HFFc6 (cell line): ENCODE measurements at regions not wholly inside any gene's neighbourhood (a gene's known extent, or its start where the extent isn't known, plus 50 kb on each side); places are given as distances from the start of the nearest gene placed in this dataset.

Experiments
- DNase-seq: peaks from one replicate; pipeline ENCODE4 v3.0.0-alpha.2; 2018
- H3K27ac Mint-ChIP-seq: 2 replicates; pipeline ENCODE4 v1.8.0; 2020; ENCODE audit warnings: mild to moderate bottlenecking, mixed read lengths
- H3K27me3 Mint-ChIP-seq: 2 replicates; pipeline ENCODE4 v1.8.0; 2021; ENCODE audit warnings: mild to moderate bottlenecking, moderate library complexity, mixed read lengths; ENCODE audit not compliant: insufficient read depth
- H3K36me3 Mint-ChIP-seq: 2 replicates; pipeline ENCODE4 v1.8.0; 2021; ENCODE audit warnings: low read depth, mixed read lengths
- H3K4me1 Mint-ChIP-seq: 2 replicates; pipeline ENCODE4 v1.8.0; 2020; ENCODE audit warnings: low read depth, mixed read lengths
- H3K4me3 Mint-ChIP-seq: 2 replicates; pipeline ENCODE4 v1.8.0; 2020; ENCODE audit warnings: mild to moderate bottlenecking, moderate library complexity, mixed read lengths
- H3K9me3 Mint-ChIP-seq: 2 replicates; pipeline ENCODE4 v1.8.0; 2020; ENCODE audit warnings: mild to moderate bottlenecking, mixed read lengths
- TF ChIP-seq, protein P1 (sequence below): fragments of 200-600 bp; sonication (generic); IDR thresholded peaks from 2 replicates; pipeline ENCODE4 v1.5.0; 2021; ENCODE audit warnings: antibody characterized with exemption, mild to moderate bottlenecking

DNA sequence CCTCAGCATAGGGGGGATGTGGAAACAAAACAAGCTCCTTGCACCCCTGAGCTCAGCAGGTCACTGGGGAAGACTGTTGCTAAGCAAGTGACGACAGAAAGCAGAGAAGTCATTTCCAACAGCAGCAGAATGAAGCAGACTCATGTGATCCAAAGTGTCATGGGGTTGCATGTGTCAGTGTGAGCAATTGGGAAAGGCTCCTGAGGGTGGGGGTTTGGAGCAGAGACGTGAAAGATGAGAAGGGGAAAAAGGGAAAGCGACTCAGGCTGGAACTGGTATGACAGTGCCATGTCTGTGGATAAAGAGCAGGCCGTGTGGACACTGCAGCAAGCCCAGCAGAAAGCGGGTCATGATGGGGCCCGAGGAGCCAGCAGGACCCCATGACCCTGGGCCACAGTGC lies 363.9 kb downstream of the PREX1 start:
- Mint-ChIP-seq H3K27ac (no peak overlapping the region), H3K36me3 (no peaks in the 10 kb centered on the region), H3K4me1 (no peaks in the 10 kb centered on the region), H3K27me3 (peaks cover 11% of the 10 kb centered on the region), H3K4me3 (no peak overlapping the region), H3K9me3 (peaks cover 4% of the 10 kb centered on the region; the same call in 1 of the 2 replicates)
- peak; percentile 11 for DNase-seq
- TF ChIP-seq, protein P1, sequence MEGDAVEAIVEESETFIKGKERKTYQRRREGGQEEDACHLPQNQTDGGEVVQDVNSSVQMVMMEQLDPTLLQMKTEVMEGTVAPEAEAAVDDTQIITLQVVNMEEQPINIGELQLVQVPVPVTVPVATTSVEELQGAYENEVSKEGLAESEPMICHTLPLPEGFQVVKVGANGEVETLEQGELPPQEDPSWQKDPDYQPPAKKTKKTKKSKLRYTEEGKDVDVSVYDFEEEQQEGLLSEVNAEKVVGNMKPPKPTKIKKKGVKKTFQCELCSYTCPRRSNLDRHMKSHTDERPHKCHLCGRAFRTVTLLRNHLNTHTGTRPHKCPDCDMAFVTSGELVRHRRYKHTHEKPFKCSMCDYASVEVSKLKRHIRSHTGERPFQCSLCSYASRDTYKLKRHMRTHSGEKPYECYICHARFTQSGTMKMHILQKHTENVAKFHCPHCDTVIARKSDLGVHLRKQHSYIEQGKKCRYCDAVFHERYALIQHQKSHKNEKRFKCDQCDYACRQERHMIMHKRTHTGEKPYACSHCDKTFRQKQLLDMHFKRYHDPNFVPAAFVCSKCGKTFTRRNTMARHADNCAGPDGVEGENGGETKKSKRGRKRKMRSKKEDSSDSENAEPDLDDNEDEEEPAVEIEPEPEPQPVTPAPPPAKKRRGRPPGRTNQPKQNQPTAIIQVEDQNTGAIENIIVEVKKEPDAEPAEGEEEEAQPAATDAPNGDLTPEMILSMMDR = no peak

DNA sequence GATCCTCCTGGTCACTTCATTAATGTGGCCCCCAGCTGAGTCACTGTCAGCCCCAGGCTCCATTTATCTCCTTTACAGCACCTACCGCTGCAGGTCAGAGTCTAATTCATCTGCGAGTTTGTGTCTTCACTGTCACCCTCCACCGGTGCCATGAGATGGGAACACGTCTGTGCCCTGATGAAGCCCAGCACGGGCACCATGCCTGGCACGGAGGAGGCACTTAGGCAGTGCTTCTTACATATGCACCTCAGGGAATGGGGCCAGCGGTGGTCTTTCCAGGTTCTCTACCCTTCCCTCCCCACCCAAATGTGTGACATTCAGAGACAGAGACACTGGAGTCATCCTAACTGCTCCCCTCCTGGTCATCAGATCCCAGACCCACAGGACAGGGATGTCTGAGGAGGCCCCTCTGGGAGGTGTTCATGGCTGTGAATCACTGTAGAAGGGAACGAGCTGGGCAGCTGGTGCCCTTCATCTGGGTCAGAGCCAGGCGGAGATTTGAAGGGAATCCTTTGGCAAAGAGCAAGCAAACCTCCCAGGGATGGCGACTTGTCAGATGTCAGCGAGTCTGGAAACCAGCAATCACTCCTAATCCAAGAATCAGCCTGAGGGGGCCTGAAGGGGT lies 364.6 kb downstream of the PREX1 start:
- peaks cover 4% of the 10 kb centered on the region; the same call in 1 of the 2 replicates for H3K9me3 Mint-ChIP-seq
- H3K27ac Mint-ChIP-seq = no peak overlapping the region
- H3K36me3 Mint-ChIP-seq = no peaks in the 10 kb centered on the region
- peaks cover 11% of the 10 kb centered on the region for H3K27me3 Mint-ChIP-seq
- no peak for DNase-seq
- no peak overlapping the region for H3K4me3 Mint-ChIP-seq
- TF ChIP-seq, protein P1 = no peak
- no peaks in the 10 kb centered on the region for H3K4me1 Mint-ChIP-seq

DNA sequence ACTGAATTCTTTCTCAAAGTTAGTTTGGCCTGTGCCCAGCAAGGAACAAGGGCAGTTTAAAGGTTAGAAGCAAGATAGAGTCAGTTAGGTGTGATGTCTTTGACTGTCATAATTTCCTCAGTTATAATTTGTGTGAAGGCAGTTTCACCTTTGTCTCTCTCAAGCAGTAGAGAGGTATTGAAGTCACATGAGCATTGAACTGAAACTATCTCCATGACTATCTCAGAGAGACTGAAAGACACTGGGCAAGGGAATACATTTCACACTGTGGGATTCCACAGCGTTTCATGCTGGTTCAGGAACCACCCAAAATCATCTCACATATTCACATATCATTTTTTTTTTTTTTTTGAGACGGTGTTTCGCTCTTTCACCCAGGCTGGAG lies 366.1 kb downstream of the PREX1 start:
- no peak overlapping the region for H3K4me3 Mint-ChIP-seq
- no peak overlapping the region for H3K27ac Mint-ChIP-seq
- no peaks in the 10 kb centered on the region for H3K4me1 Mint-ChIP-seq
- H3K9me3 Mint-ChIP-seq = peaks cover 4% of the 10 kb centered on the region; the same call in 1 of the 2 replicates
- peaks cover 8% of the 10 kb centered on the region for H3K27me3 Mint-ChIP-seq
- TF ChIP-seq, protein P1 = no peak
- H3K36me3 Mint-ChIP-seq = no peaks in the 10 kb centered on the region
- no peak for DNase-seq

DNA sequence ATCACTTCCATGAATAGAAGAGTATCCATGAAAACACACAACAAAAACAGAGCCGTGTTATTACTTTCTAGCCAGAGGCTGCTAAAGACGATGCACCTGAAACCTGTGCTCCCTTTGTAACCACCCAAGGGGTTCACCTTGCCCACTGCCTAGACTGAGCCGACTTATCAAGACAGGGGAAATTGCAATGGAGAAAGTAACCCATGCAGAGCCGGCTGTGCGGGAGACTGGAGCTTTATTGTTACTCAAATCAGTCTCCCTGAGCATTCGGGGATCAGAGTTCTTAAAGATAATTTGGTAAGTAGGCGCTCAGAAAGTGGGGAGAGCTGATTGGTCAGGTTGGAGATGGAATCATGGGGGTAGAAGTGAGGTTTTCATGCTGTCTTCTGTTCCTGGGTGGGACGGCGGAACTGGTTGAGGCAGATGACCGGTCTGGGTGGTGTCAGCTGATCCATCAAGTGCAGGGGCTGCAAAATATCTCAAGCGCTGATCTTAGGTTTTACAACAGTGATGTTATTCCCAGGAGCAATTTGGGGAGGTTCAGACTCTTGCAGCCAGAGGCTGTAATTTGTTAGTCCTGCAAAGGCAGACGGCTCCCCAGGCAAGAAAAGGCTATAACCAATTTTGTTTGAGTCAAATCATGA lies 366.6 kb downstream of the PREX1 start:
- Mint-ChIP-seq H3K36me3 (no peaks in the 10 kb centered on the region), H3K4me1 (no peaks in the 10 kb centered on the region), H3K4me3 (no peak overlapping the region), H3K27ac (no peak overlapping the region), H3K27me3 (peaks cover 8% of the 10 kb centered on the region), H3K9me3 (peaks cover 4% of the 10 kb centered on the region; the same call in 1 of the 2 replicates)
- TF ChIP-seq, protein P1 = no peak
- no peak for DNase-seq

DNA sequence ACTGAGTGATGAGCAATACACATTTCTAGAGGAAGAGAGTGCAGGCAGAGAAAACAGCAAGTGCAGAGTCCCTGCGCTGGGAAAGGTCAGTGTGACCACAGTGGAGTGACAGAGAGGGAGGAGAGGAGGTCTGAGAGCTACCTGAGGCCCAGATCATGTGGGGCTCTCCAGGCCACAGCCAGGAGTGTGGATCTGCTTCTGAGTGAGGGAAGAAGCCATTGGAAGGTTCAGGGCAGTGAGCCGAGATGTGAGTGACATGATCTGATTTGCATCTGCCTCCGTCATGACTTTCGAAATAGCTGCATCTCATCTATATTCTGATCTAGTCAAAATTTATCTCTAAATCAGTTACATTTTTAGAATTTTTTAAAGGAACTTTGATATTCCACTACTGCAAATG lies 367.1 kb downstream of the PREX1 start:
- H3K4me1 Mint-ChIP-seq = no peaks in the 10 kb centered on the region
- no peaks in the 10 kb centered on the region for H3K36me3 Mint-ChIP-seq

More for the DNA sequence above, 367.1 kb downstream of the PREX1 start:
- Mint-ChIP-seq H3K4me3 (no peak overlapping the region), H3K27me3 (peaks cover 8% of the 10 kb centered on the region), H3K27ac (no peak overlapping the region), H3K9me3 (peaks cover 2% of the 10 kb centered on the region; the same call in 1 of the 2 replicates)
- TF ChIP-seq, protein P1 = no peak
- no peak for DNase-seq
